GM11168 (cell line): ENCODE measurements at regions not wholly inside any gene's neighbourhood (a gene's known extent, or its start where the extent isn't known, plus 50 kb on each side); places are given as distances from the start of the nearest gene placed in this dataset.

Source experiments
- in situ Hi-C: fragments of 300-500 bp; cut with MboI; formaldehyde crosslinking; loops from one replicate; pipeline ENCODE4 v1.12.0; 2022; ENCODE audit warnings: low sequenced_read_pairs; ENCODE audit not compliant: unreplicated experiment

GRCh38 chr2:17095340-17095739 is 422.9 kb downstream of the RAD51AP2 start:
- in situ Hi-C loops = no loop called here

DNA sequence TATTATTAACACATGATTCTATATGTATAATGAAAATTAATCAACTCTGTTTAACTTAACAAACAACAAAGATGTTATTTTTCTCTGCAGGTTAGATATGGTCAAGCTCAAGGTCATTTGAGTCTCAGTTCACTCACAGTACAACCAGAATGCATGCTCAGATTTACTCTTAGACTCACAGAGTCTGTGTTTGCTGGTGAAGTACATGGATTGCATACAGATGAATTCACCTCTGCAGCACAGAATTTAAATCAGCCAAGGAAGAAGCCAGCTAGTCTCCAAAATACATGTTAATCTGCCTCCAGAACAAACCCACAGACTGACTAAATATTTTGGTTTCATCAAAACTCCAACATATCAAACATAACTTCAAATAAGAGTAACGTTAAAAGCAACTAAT is 424.5 kb downstream of the RAD51AP2 start:
- in situ Hi-C loops = no loop called here

GRCh38 chr2:17086990-17087389 is 421.4 kb upstream of the CYRIA start:
- in situ Hi-C loops = no loop called here

DNA sequence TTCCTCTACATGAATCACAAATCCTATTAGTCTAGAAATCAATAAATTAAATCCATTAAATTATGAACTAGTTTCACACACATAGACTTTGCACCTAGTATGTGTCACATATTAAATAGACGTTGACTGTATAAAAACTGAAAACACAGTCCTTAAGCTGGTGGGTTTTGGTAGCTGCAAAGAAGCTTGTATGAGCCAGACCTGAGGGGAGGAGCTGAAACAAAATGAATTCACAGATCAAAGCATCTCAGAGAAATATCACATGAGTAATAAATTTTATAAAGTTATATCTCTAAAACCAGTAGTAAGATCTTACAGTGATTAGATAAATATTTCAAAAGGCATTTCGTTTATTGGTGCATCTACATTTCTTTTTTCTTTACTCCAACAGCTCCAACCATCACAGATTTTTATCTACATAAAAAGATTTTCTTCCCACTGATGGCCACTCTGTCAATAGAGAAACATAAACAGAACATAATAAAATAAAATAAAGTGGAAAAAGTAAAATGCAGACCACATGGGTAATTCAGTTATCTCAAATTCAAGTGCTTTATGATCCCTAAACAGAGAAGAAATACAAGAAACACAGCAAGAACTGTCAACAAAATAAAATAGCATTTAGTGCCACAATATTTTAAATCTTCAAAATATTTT is 420.0 kb upstream of the CYRIA start:
- in situ Hi-C loops = no loop called here

DNA sequence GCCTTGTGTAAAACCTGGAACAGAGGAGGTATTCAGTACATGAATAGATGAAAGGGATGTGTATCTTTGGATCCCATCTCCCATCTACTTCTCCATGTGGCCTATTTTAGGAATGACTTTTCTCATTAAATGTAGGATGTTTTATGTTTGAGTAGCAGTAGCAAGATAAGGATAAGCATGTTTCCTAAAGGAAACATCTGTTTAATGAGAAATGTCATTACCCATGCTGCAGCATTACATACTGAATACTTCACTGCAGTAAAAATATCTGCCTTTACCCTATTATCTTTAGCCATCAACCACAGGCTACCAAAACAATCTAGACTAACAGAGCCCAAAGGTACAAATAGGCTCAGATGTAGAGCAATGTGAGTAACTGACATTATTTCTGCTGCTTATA is 419.2 kb upstream of the CYRIA start:
- in situ Hi-C loops = no loop called here

GRCh38 chr2:17083902-17084301 is 418.3 kb upstream of the CYRIA start:
- in situ Hi-C loops = no loop called here

DNA sequence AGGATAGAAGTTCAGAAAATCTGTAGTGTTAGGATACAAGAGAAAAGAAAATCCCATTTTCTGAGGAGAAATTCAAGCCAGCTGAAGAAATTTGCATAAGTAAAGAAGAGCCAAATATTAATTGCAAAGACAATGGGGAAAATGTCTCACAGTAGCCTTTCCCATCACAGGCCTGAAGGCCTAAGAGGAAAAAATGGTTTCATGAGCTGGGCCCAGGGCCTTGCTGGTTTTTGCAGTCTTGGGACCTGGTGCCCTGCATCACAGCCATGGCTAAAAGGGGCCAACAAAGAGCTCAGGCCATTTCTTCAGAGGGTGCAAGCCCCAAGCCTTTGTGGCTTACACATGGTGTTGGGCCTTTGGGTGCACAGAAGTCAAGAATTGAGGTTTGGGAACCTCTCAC is 413.6 kb upstream of the CYRIA start:
- in situ Hi-C loops = no loop called here

DNA sequence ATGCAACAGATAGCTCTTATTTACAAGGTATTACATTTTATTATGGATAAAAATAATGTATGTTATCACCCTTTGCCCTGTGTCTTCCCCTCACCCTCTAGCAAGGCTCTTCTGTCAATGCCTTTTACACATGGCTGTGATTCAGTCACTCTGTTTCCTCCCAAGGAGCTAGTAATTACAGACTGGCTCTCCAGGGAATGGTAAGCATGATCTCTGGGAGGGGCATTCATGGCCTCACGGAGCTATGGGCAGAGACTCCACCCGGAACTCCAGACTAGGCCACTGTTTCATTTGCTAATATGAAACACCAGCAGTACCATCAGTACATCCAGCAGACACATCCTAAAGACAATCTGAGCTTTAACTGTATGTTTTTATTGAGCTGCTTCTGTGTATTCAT is 410.9 kb upstream of the CYRIA start:
- in situ Hi-C loops = no loop called here

GRCh38 chr2:17070711-17071110 is 405.1 kb upstream of the CYRIA start:
- in situ Hi-C loops = no loop called here

DNA sequence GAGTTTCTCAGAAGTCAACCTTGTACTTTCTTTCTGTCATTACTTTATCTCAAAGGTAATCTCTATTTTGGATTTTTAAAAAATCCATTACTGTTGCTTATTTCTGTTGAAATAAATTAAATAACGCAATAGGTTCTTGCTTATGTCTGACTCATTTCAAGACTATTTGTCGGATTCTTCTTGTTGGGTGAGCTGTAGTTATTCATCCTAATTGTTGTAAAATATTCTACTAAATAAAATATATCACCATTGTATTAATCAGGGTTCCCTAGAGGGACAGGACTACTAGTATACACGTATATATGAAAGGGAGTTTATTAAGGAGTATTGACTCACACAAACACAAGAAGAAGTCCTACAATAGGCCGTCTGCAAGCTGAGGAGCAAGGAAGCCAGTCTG is 403.9 kb upstream of the CYRIA start:
- in situ Hi-C loops = no loop called here

DNA sequence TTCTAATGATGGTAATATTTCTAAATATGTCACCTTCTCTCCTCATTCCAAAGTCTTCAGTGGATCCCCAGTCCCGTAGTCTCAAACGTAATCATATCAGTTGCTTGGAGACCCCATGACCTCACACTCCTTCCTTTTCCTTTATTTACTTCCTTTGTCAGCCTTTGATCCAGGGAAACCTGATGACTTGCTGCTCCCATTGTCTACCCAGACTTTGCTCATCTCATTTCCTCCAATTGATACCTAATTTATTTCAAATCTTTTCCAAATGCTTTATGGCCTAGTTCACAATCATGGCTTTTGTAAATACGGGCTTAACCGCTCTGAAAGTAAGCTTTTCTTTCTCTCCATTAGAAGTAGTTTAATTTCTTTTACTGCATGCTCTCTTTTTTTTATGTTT is 402.4 kb upstream of the CYRIA start:
- in situ Hi-C loops = no loop called here

DNA sequence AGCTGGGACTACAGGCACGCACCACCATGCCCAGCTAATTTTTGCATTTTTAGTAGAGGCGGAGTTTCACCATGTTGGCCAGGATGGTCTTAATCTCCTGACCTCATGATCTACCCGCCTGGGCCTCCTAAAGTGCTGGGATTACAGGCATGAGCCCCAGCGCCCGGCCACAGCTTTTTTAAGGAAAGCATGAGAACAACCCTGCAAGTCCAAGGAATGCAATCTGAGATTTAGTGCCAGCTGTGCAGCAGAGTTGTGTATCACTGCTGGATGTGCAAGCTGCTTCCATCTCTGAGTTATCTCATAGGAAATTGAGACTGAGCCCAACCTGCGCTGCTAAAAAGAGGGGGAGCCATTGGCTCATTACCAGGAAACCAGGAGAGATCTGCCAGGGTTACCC is 399.9 kb upstream of the CYRIA start:
- in situ Hi-C loops = no loop called here

GRCh38 chr2:17061028-17061427 is 395.4 kb upstream of the CYRIA start:
- in situ Hi-C loops = no loop called here

- in situ Hi-C loops = no loop called here
These were observed 393.8 kb upstream of the CYRIA start for GRCh38 chr2:17059458-17059857.

DNA sequence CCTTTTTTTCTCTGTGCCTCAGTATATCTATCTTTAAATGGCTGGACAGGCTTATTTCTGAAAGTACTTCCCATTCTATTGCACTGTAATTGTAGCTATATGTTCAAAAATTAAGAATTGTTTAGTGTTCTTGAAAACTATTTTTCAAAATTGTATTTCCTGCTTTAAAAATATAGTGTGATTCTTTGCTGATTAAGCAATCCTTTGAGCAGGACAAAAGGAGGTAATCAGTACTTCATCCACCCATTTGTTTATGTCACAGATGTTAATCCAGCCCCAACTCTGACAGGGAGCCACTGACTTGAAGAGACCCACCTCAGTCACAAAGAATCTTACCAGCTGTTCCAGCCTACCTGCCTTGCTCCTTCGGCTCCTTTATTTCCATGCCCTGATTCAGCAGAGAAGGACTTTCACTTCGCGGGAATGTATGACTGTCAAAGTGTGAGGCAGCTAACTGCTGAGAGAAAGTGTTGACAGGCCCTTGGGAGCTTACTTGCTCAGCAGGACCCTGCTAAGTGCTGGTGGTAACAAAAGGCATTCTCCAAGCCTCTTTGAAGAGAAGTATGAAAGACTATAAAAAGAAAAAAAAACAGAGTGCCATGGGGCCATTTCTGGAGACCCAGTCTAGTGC is 393.3 kb upstream of the CYRIA start:
- in situ Hi-C loops = no loop called here

GRCh38 chr2:17057109-17058017 is 391.7 kb upstream of the CYRIA start:
- in situ Hi-C loops = no loop called here

GRCh38 chr2:17056236-17056635 is 390.6 kb upstream of the CYRIA start:
- in situ Hi-C loops = no loop called here

- in situ Hi-C loops = no loop called here
These were observed 386.4 kb upstream of the CYRIA start for GRCh38 chr2:17052001-17052400.

- in situ Hi-C loops = no loop called here
These were observed 385.9 kb upstream of the CYRIA start for GRCh38 chr2:17051538-17051937.

GRCh38 chr2:17043173-17043572 is 377.5 kb upstream of the CYRIA start:
- in situ Hi-C loops = no loop called here

- in situ Hi-C loops = no loop called here
These were observed 370.7 kb upstream of the CYRIA start for GRCh38 chr2:17036361-17036760.
